Limb (tissue), 2 donors: ENCODE measurements at regions not wholly inside any gene's neighbourhood (a gene's known extent, or its start where the extent isn't known, plus 50 kb on each side); places are given as distances from the start of the nearest gene placed in this dataset.

Experiments used
- DNase-seq, 2 donors: peaks; one replicate each; pipeline ENCODE4 v3.0.0-alpha.2; 2016; ENCODE audit errors: extremely low spot score in 2 of 2

GRCh38 chr6:100181309-100181708 is 187.3 kb upstream of the MCHR2 start:
- DNase-seq = no peak

DNA sequence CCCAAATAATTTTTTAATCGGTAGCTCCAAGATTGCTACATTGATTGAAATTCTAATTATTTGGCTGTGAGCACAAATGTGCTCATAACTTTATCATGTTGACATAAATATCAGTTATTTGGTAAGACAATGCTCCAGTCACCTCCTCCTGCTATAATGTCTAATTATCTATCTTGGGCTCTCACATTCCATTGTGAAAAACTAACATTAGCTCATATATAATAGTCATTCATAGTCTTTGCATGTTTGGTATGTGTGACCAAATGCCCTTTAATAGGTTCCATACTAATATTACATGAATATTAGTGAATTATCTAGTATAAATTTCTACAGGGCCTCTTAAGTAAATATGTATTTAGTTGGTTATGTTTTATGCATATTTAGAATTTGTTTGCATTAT is 185.6 kb upstream of the MCHR2 start:
- DNase-seq = no peak

DNA sequence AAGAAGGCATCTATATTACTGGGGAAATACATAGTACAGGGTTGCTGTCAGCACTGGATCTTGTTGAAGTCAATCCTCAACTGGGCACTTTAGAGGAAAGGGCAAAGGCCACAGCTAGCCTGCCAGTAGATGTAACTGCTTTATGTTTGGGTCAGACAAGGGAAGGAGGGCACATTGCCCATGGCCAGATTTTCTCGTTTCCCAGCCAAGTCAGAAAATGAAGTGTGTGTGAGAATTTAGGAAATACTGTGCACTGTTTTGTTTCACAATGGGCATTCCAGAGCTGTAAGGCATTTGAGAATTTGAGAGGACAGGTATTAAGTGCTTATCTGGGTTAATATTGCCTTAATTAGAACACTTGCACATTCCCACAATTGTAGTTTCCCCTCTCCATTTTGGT is 183.9 kb upstream of the MCHR2 start:
- DNase-seq = no peak

GRCh38 chr6:100176951-100177710 is 183.1 kb upstream of the MCHR2 start:
- DNase-seq = no peak

DNA sequence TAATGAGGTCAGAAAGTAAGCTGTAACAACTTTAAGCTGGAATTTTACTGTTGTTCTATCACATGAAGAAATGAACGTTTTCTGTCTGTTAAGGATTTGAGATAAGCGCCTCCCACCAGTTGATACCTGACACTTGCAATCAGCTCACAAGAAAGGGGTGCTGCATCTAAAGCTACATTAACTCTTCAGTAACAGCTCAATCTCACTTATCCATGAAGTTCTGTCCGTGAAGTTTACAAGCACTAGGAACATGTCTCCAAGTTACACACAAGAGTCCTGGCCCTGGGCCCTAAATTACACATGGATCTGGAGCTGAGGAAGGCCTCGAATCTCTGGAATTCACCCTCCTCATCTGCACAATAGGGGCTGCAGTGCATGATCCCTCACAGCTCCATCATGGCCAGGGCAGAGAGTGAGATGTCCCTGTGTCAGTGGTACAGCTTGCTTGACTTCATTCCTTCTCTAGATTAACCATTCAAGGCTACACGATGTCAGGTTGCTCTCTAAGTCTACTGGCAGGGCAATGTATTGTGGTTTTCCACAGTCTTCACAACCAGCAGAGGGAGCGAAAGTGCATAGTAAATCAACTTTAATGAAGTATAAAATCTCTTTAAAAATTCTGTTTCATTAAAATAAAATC is 182.4 kb upstream of the MCHR2 start:
- peak; percentile 41 to 53 for DNase-seq

DNA sequence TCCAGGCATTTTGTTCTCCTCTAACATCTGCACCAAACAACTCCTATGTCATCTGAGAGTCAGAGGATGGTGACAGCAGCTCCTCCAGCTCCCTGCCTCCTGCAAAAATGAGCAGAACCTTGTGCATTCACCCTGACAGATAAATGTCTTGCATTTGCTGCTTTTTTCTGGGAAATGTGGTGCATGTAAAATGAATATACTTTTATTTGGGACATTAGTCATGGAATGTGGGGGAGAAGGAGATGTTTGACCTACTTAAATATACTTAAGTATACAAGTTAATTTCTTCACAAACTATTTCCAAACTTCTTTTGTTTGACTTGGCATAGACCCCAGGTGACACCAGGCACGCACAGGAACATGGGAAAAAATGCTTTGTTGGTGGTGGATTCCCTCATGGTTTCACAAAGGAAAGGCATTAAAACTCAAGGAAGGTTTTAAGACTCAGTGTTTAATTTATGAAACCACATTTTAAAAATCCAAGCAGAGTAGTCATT is 181.8 kb upstream of the MCHR2 start:
- no peak for DNase-seq

- no peak for DNase-seq
Observed at GRCh38 chr6:100173211-100173610, 179.2 kb upstream of the MCHR2 start.

- DNase-seq = no peak
Observed at GRCh38 chr6:100172322-100172713, 178.3 kb upstream of the MCHR2 start.

DNA sequence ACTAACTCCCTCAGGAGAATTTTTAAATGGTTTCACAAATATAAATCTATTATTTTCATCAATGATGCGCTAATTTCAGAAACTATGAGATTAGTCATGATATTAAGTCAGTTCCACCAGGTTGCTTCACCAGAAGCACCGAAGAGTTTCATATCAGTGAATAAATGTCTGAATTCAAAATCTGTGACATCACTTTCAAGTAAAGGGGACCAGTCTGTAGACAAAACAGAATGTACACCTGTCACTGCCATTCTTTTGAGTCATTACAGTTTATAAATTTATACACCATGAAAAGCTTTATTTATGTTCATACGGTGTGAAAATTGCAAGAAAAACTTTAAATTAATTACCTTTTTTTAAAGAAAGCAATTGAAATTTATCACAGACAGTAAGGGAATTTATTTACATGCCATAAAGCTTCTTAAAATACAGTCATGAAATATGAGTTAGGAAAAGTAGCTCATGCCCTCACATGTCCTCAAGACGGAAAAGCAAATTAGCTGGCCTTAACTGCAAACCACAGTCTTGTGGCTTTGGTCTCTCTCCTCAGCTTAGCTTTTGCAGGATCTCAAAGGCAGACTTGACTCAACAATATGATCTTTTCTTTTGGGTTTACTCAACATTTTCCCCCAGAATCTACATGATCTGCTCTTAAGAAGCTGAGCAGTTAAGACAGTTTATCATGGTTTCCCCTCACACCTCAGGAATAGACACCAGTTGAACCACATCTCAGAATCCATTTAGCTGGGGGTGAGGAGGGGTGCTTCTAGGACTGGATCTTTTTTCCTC is 177.7 kb upstream of the MCHR2 start:
- DNase-seq = no peak

DNA sequence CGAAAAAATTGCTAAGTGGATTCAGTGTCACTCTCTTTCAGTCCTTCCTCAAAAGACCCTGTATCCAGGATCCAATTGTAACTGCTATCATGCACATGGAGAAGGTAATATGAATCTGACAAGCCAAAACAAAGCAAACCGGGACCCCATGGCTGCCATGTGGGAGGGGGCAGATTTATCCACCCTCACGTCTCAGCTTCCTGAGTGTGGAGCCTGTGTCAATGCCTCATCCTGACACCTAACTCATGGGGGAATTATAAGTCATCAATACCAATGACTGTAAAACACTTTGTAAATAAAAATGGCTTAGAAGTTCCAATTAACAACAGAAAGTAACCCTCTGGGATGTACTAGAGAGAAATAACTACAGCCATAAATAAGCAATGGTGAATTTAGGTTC is 174.1 kb upstream of the MCHR2 start:
- DNase-seq = no peak

- DNase-seq = no peak
Observed at GRCh38 chr6:100167585-100167984, 173.6 kb upstream of the MCHR2 start.

DNA sequence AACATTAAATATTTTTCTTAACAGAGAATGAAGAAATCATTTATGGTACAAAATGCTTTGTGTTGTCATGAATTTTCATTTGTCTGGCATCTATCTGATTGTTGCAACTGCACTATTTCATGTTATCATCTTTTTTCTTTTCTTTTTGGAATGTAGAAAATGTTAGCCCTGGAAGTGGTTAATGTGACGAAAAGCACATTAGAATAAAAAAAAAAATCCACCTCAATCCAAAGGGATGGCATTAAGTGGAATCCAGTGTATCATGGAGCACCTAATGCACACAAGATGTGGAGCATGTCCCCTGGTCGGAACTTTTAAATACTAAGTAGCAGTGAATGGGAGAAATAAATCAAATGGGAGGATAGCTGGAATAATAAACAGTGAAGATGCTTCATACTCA is 172.9 kb upstream of the MCHR2 start:
- DNase-seq = no peak

DNA sequence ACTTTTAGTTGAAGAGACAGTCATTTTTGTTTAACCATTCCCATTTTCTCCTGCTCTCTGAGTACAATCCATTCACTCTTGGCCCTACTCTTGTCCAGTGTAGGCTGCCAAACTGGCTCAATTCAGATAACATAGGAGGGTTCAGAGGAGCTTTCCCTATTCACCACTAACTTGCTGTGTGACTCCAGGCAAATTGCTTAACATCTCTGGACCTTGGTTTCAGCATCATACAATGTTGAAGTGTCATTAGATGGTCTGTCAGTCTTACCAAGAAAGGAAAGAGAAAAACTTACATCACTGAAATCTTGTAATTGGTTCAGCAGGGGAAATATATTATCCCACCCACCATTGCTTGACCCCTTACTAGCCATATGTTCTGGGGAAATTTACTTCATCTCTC is 171.4 kb upstream of the MCHR2 start:
- DNase-seq = no peak

DNA sequence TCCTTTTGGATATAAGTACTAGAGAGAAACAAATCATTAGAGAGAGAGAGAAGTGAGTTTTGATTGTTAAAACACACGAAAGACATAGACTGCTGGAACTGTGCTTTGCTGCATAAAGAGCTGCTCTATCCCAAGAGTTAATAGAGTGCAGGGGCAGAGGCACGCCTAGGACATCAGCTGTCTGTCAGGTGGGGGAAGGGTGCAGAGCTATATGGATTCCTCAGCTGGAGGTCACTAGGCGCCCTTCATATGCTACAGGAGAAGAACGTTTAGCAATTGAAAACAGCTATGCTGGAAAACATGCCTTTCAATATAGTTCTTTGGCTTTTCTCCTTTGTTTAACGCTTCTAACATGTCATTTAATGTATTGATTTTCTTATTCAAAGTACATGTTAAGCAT is 169.0 kb upstream of the MCHR2 start:
- no peak for DNase-seq

DNA sequence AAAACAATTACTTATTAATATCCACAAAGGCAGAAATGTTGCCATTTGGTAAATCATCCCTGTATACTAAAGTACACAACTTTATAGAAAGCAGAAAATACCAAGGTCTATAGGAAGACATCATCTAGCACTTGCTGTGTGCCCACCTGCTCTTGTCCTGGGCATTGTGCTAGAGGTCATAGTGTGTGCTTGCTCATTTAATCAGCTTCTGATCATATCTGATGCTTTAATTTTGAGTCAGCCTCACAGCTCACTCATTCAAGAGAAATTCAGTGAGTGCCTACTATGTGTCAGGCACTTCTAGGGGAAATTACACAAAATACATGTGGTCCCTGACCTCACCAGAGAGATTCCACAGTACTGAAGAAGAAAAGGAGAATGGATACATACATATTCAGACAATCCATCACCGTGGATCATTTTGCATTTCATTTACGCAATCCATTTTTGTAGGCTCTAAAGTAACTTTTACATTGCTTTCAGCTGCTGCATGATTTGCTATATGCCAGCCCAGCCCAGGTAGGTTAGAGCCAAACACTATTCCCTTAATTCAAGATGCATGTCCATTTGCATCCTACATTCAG is 167.9 kb upstream of the MCHR2 start:
- no peak for DNase-seq

GRCh38 chr6:100160930-100161329 is 166.9 kb upstream of the MCHR2 start:
- DNase-seq = no peak

- no peak for DNase-seq
Observed at GRCh38 chr6:100155141-100155540, 161.1 kb upstream of the MCHR2 start.

GRCh38 chr6:100153636-100154275 is 159.7 kb upstream of the MCHR2 start:
- DNase-seq = no peak

- no peak for DNase-seq
Observed at GRCh38 chr6:100152201-100152600, 158.2 kb upstream of the MCHR2 start.

DNA sequence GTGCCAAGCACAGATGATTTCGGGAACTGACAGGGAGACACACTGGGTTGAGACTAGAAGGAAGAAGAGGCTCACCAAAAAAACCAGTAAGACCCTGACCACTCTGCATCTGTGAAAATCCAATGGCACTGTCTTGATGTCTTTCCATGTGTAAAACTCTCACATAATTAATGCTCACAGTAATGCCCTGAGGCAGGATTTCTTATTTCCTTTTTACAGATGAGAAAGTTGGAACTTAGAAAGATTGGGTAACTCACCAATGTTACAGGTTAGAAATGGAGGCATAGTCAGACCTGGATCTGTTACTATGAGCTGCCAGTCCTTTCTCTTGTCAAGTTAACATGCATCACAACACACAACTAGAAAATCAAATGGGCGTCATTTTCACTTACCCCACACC is 151.0 kb upstream of the MCHR2 start:
- no peak for DNase-seq

DNA sequence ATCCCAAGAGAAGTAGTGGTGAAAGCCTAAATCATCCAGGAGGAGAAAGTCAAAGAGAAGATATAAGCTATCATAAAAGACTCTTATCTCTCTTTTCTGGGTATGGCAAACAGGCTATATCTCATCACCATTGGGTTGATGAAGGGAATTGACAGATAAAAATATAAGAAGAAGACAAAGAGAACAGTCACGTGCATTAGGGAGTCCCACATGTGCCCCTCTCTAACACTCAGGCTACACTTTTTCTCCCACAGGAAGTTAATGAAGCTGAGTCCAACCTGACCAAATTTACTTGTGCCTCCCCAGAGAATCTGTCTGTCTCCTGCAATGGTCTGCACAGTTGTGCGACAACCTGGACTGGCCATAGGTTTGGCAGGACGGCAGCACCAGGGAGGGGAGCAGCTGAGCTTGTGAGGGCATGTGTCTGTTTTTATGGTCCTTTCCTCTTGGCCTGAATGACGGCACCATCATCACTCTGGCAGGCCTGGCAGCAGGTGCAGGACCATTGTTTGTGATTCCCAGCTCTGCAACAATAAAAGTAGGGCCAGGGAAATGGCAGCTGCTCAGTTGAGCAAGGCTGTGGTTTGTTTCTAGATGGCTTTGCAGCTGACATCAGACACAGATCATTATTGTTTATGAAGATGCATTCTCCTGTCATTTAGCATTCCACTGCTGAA is 144.5 kb upstream of the MCHR2 start:
- DNase-seq = no peak
